ENCODE measurements at regions not wholly inside any gene's neighbourhood (a gene's known extent, or its start where the extent isn't known, plus 50 kb on each side); places are given as distances from the start of the nearest gene placed in this dataset.

- TF ChIP-seq CTCF (IDR thresholded peaks at IDR 0.05), result no peak
- no peak for TF ChIP-seq POLR2A (IDR thresholded peaks at IDR 0.05)
Observed at GRCh38 chr12:25816637-25817036, 141.8 kb upstream of the RASSF8 start.

Measured in esophagus squamous epithelium (tissue), 4 donors.